Activated naive CD4-positive, alpha-beta T cell treated with anti-CD3 and anti-CD28 coated beads, Interleukin-2, amount 50 U/mL, for 72 hours (primary cell): ENCODE measurements at regions not wholly inside any gene's neighbourhood (a gene's known extent, or its start where the extent isn't known, plus 50 kb on each side); places are given as distances from the start of the nearest gene placed in this dataset.
"Not testable (repeated sequence)": the region's sequence is repeated elsewhere in the genome, so short reads cannot be mapped to it uniquely, and the experiment has no call there.

Experiments used
- ATAC-seq, 2 donors: fragments of 150-1000 bp; cut with Tn5 transposase; 2 replicates each; pipeline ENCODE4 v1.10.0; 2021; ENCODE audit warnings: mild to moderate bottlenecking in 2 of 2, moderate library complexity in 2 of 2
- DNase-seq, 2 donors: peaks; one replicate each; pipeline ENCODE4 v3.0.0; 2021 to 2022; ENCODE audit warnings: low spot score in 2 of 2
- H3K27ac Mint-ChIP-seq, 2 donors: one replicate each; pipeline ENCODE4 v1.8.0; 2022; ENCODE audit warnings: mild to moderate bottlenecking in 2 of 2, mixed read lengths in 2 of 2
- H3K36me3 Mint-ChIP-seq, 2 donors: one replicate each; pipeline ENCODE4 v1.8.0; 2022; ENCODE audit warnings: mixed read lengths in 2 of 2
- H3K9me3 Mint-ChIP-seq, 2 donors: one replicate each; pipeline ENCODE4 v1.8.0; 2022; ENCODE audit warnings: mixed read lengths in 2 of 2

- H3K9me3 Mint-ChIP-seq, result peaks cover 0 to 4% of the 10 kb centered on the region in 2 donors
- H3K27ac Mint-ChIP-seq, result no peak overlapping the region
- no peak for ATAC-seq
- DNase-seq, result no peak
- H3K36me3 Mint-ChIP-seq, result no peaks in the 10 kb centered on the region
These were observed 389.3 kb upstream of the ATP11B start for GRCh38 chr3:182404031-182404430.

- ATAC-seq (no peak), DNase-seq (no peak)
- Mint-ChIP-seq H3K36me3 (no peaks in the 10 kb centered on the region), H3K9me3 (peaks cover 0 to 4% of the 10 kb centered on the region in 2 donors), H3K27ac (no peak overlapping the region)
These were observed 387.5 kb upstream of the ATP11B start for GRCh38 chr3:182405759-182406158.

- ATAC-seq (no peak), DNase-seq (no peak)
- H3K27ac Mint-ChIP-seq, result no peak overlapping the region
- H3K9me3 Mint-ChIP-seq, result peaks cover 0 to 4% of the 10 kb centered on the region in 2 donors
- H3K36me3 Mint-ChIP-seq, result no peaks in the 10 kb centered on the region
These were observed 386.5 kb upstream of the ATP11B start for GRCh38 chr3:182406786-182407185.

GRCh38 chr3:182410051-182410450, 383.3 kb upstream of the ATP11B start:
- DNase-seq, result no peak
- no peaks in the 10 kb centered on the region for H3K9me3 Mint-ChIP-seq
- ATAC-seq, result no peak
- H3K27ac Mint-ChIP-seq, result no peak overlapping the region
- H3K36me3 Mint-ChIP-seq, result no peaks in the 10 kb centered on the region

GRCh38 chr3:182412066-182412465, 381.2 kb upstream of the ATP11B start:
- no peaks in the 10 kb centered on the region for H3K9me3 Mint-ChIP-seq
- H3K27ac Mint-ChIP-seq, result no peak overlapping the region
- DNase-seq (no peak), ATAC-seq (no peak)
- no peaks in the 10 kb centered on the region for H3K36me3 Mint-ChIP-seq

- no peak for DNase-seq
- ATAC-seq, result no peak
- Mint-ChIP-seq H3K36me3 (no peaks in the 10 kb centered on the region), H3K27ac (no peak overlapping the region), H3K9me3 (no peaks in the 10 kb centered on the region)
These were observed 380.2 kb upstream of the ATP11B start for GRCh38 chr3:182413061-182413460.

- no peak for ATAC-seq
- H3K36me3 Mint-ChIP-seq, result no peaks in the 10 kb centered on the region
- no peak overlapping the region for H3K27ac Mint-ChIP-seq
- DNase-seq, result no peak
- no peaks in the 10 kb centered on the region for H3K9me3 Mint-ChIP-seq
These were observed 379.6 kb upstream of the ATP11B start for GRCh38 chr3:182413682-182414081.

- Mint-ChIP-seq H3K27ac (no peak overlapping the region), H3K36me3 (no peaks in the 10 kb centered on the region), H3K9me3 (no peaks in the 10 kb centered on the region)
These were observed 378.7 kb upstream of the ATP11B start for GRCh38 chr3:182414586-182414985.

GRCh38 chr3:182420741-182421140, 372.6 kb upstream of the ATP11B start:
- no peaks in the 10 kb centered on the region for H3K36me3 Mint-ChIP-seq
- H3K9me3 Mint-ChIP-seq, result peaks cover 6% of the 10 kb centered on the region in 2 donors
- DNase-seq (no peak), ATAC-seq (no peak)
- no peak overlapping the region for H3K27ac Mint-ChIP-seq

More at GRCh38 chr3:182414586-182414985, 378.7 kb upstream of the ATP11B start:
- ATAC-seq, result no peak
- no peak for DNase-seq

- H3K36me3 Mint-ChIP-seq, result no peaks in the 10 kb centered on the region
- H3K9me3 Mint-ChIP-seq, result peaks cover 6 to 8% of the 10 kb centered on the region in 2 donors
These were observed 369.3 kb upstream of the ATP11B start for GRCh38 chr3:182424006-182424405.

GRCh38 chr3:182425926-182426718, 367.2 kb upstream of the ATP11B start:
- ATAC-seq, H3K27ac Mint-ChIP-seq, H3K36me3 Mint-ChIP-seq, H3K9me3 Mint-ChIP-seq, DNase-seq: not testable (repeated sequence)

More at GRCh38 chr3:182424006-182424405, 369.3 kb upstream of the ATP11B start:
- DNase-seq, result no peak
- ATAC-seq, result no peak
- H3K27ac Mint-ChIP-seq, result no peak overlapping the region

GRCh38 chr3:182431972-182432371, 361.3 kb upstream of the ATP11B start:
- not testable (repeated sequence) for H3K9me3 Mint-ChIP-seq, H3K36me3 Mint-ChIP-seq, ATAC-seq, H3K27ac Mint-ChIP-seq, DNase-seq

- Mint-ChIP-seq H3K36me3 (no peaks in the 10 kb centered on the region), H3K9me3 (no peaks in the 10 kb centered on the region), H3K27ac (no peak overlapping the region)
- ATAC-seq (no peak), DNase-seq (no peak)
These were observed 357.4 kb upstream of the ATP11B start for GRCh38 chr3:182435860-182436259.

GRCh38 chr3:182436547-182436946, 356.8 kb upstream of the ATP11B start:
- H3K9me3 Mint-ChIP-seq, result no peaks in the 10 kb centered on the region
- no peak for ATAC-seq
- no peak overlapping the region for H3K27ac Mint-ChIP-seq
- no peak for DNase-seq
- H3K36me3 Mint-ChIP-seq, result no peaks in the 10 kb centered on the region

- DNase-seq (no peak), ATAC-seq (no peak)
- Mint-ChIP-seq H3K9me3 (no peaks in the 10 kb centered on the region), H3K27ac (no peak overlapping the region), H3K36me3 (no peaks in the 10 kb centered on the region)
These were observed 354.9 kb upstream of the ATP11B start for GRCh38 chr3:182438398-182438797.

- H3K27ac Mint-ChIP-seq, result no peak overlapping the region
- H3K36me3 Mint-ChIP-seq, result no peaks in the 10 kb centered on the region
- DNase-seq, result no peak
- no peaks in the 10 kb centered on the region for H3K9me3 Mint-ChIP-seq
- ATAC-seq, result no peak
These were observed 353.2 kb upstream of the ATP11B start for GRCh38 chr3:182440101-182440500.

GRCh38 chr3:182445576-182445975, 347.7 kb upstream of the ATP11B start:
- ATAC-seq (no peak), DNase-seq (no peak)
- Mint-ChIP-seq H3K36me3 (no peaks in the 10 kb centered on the region), H3K27ac (no peak overlapping the region), H3K9me3 (no peaks in the 10 kb centered on the region)
